ENCODE measurements at regions not wholly inside any gene's neighbourhood (a gene's known extent, or its start where the extent isn't known, plus 50 kb on each side); places are given as distances from the start of the nearest gene placed in this dataset.

DNA sequence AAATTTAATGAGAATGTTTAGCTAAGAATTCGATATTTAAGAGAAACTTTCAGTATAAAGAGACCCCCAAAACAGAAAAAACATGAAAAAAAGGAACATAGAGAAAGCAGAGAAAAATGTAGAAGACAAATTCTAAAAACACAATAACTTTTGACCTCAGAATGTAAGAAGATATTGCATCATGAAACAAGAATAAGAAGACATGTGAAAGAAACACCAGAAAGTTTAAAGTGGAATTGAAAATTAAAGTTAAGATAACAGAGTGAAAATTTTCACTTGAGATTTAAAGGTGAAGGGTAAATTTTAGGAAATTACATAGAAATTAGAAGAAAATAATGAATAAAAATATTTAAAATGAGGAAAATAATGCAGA, 78.2 kb upstream of the FAM3C start:
- H3K4me3 Mint-ChIP-seq = no peak overlapping the region
- no peak overlapping the region for H3K27ac ChIP-seq (ENCODE audit: low read length)
- no peaks in the 10 kb centered on the region for H3K27me3 Mint-ChIP-seq
- CTCF ChIA-PET = no interaction called here
- POLR2A ChIA-PET = no interaction called here
- no peaks in the 10 kb centered on the region for H3K4me1 Mint-ChIP-seq
- H3K9me3 Mint-ChIP-seq = no peaks in the 10 kb centered on the region
- no peaks in the 10 kb centered on the region for H3K36me3 Mint-ChIP-seq
- H3K4me1 ChIP-seq (ENCODE audit: control insufficient read depth in 1 of 2, extremely low read depth in 1 of 2, insufficient read depth in 2 of 2, low read length in 2 of 2) = no peaks in the 10 kb centered on the region
- H3K27me3 ChIP-seq (replicated peaks in 1 of 2; ENCODE audit: control insufficient read depth in 2 of 2, extremely low read depth in 1 of 2, insufficient read depth in 2 of 2, low read length in 1 of 2) = peaks cover 0 to 3% of the 10 kb centered on the region in 2 experiments
- no peak for DNase-seq
- H3K36me3 ChIP-seq (ENCODE audit: control insufficient read depth in 2 of 2, extremely low read depth in 1 of 2, insufficient read depth in 1 of 2, low read length in 1 of 2) = no peaks in the 10 kb centered on the region
- ATAC-seq (replicated peaks in 1 of 4) = no peak
- WGBS (ENCODE audit: insufficient coverage) = no CpG with 5 or more reads among the region's 1 CpG
- no peaks in the 10 kb centered on the region for H3K9me3 ChIP-seq
- H3K27ac Mint-ChIP-seq = no peak overlapping the region
- no peak overlapping the region for H3K4me3 ChIP-seq (ENCODE audit: control insufficient read depth in 1 of 2, extremely low read depth in 1 of 2, low read length in 1 of 2)

DNA sequence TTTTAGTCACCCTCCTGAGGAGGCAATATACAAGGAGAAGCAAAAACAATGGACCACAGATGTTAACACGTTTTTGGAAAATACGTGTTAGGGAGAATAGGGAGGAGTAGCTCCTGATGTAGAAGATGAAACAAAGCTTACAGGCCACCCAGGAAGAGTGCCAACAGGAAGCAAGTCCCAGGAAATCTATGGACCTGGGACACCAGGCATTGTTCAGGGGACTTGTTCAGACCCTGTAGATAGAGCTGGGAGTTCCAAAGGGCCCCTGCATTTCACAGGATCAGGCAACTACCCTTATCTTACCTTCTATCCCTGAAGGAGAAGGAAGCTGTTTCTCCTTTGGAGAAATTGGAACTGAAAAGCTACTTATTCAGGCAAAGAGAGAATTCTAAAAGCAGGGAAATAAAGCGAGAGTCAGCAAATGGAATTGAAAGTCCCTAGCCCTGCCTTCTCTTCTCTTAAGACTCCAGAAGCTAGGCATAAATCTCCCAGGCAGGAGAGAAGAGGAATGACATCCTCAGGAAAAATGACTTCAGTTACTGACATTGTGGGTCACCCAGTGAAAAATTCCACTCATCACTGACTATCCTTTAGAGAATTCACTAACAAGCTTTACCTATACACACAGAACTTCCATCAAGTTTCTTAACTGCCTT, 77.7 kb upstream of the FAM3C start:
- ChIA-PET CTCF (no interaction called here), POLR2A (interaction anchor here in 1 of 2 donors (0.6 kb wide), 1 partner anchor 9 kb away, joined by 5 read pairs; no protein-coding TSS in a partner anchor)
- Histone ChIP-seq H3K27ac (ENCODE audit: low read length) (no peak overlapping the region), H3K9me3 (no peaks in the 10 kb centered on the region), H3K4me3 (ENCODE audit: control insufficient read depth in 1 of 2, extremely low read depth in 1 of 2, low read length in 1 of 2) (no peak overlapping the region), H3K36me3 (ENCODE audit: control insufficient read depth in 2 of 2, extremely low read depth in 1 of 2, insufficient read depth in 1 of 2, low read length in 1 of 2) (no peaks in the 10 kb centered on the region), H3K27me3 (replicated peaks in 1 of 2; ENCODE audit: control insufficient read depth in 2 of 2, extremely low read depth in 1 of 2, insufficient read depth in 2 of 2, low read length in 1 of 2) (peaks cover 0 to 3% of the 10 kb centered on the region in 2 experiments), H3K4me1 (ENCODE audit: control insufficient read depth in 1 of 2, extremely low read depth in 1 of 2, insufficient read depth in 2 of 2, low read length in 2 of 2) (no peaks in the 10 kb centered on the region)
- Mint-ChIP-seq H3K27me3 (no peaks in the 10 kb centered on the region), H3K9me3 (no peaks in the 10 kb centered on the region), H3K27ac (no peak overlapping the region), H3K4me3 (no peak overlapping the region), H3K36me3 (no peaks in the 10 kb centered on the region), H3K4me1 (no peaks in the 10 kb centered on the region)
- WGBS (ENCODE audit: insufficient coverage) = 78% methylated on average over 3 of the region's 3 CpGs
- no peak for ATAC-seq (replicated peaks in 1 of 4)
- no peak for DNase-seq

GRCh38 chr7:121466455-121466854, 70.3 kb upstream of the FAM3C start:
- no peak overlapping the region for H3K4me3 Mint-ChIP-seq
- Histone ChIP-seq H3K4me1 (ENCODE audit: control insufficient read depth in 1 of 2, extremely low read depth in 1 of 2, insufficient read depth in 2 of 2, low read length in 2 of 2) (no peaks in the 10 kb centered on the region), H3K36me3 (ENCODE audit: control insufficient read depth in 2 of 2, extremely low read depth in 1 of 2, insufficient read depth in 1 of 2, low read length in 1 of 2) (no peaks in the 10 kb centered on the region), H3K27me3 (replicated peaks in 1 of 2; ENCODE audit: control insufficient read depth in 2 of 2, extremely low read depth in 1 of 2, insufficient read depth in 2 of 2, low read length in 1 of 2) (no peaks in the 10 kb centered on the region), H3K9me3 (no peaks in the 10 kb centered on the region), H3K27ac (ENCODE audit: low read length) (no peak overlapping the region), H3K4me3 (ENCODE audit: control insufficient read depth in 1 of 2, extremely low read depth in 1 of 2, low read length in 1 of 2) (no peak overlapping the region)
- H3K4me1 Mint-ChIP-seq = no peaks in the 10 kb centered on the region
- WGBS (ENCODE audit: insufficient coverage) = 86% methylated on average over 1 of the region's 4 CpGs
- peaks cover 0 to 2% of the 10 kb centered on the region in 2 donors for H3K27me3 Mint-ChIP-seq
- POLR2A ChIA-PET = no interaction called here
- CTCF ChIA-PET = no interaction called here
- no peak overlapping the region for H3K27ac Mint-ChIP-seq
- H3K36me3 Mint-ChIP-seq = no peaks in the 10 kb centered on the region
- ATAC-seq (replicated peaks in 1 of 4) = no peak
- DNase-seq = no peak
- H3K9me3 Mint-ChIP-seq = peaks cover 0 to 3% (median 0%) of the 10 kb centered on the region in 3 donors

DNA sequence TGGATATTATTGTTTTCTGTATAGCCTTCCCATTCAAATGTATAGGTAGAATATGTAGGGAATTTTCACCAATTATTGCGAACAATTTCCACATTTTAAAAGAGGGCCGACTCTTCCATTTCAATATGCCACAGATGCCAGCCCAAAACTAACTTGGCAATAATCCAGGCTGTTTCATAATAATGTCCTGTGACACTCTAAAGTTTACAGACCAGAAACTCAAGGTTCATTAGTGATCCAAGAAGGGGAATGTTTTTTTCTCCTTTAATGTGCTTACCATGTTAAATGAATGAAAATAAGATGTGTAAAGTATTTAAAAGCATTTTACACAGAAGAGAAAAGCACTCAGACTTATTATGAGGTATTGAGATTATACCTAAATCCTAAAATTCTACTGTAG, 63.0 kb upstream of the FAM3C start:
- Histone ChIP-seq H3K36me3 (ENCODE audit: control insufficient read depth in 2 of 2, extremely low read depth in 1 of 2, insufficient read depth in 1 of 2, low read length in 1 of 2) (no peaks in the 10 kb centered on the region), H3K27ac (ENCODE audit: low read length) (no peak overlapping the region), H3K4me1 (ENCODE audit: control insufficient read depth in 1 of 2, extremely low read depth in 1 of 2, insufficient read depth in 2 of 2, low read length in 2 of 2) (no peaks in the 10 kb centered on the region), H3K9me3 (no peaks in the 10 kb centered on the region), H3K27me3 (replicated peaks in 1 of 2; ENCODE audit: control insufficient read depth in 2 of 2, extremely low read depth in 1 of 2, insufficient read depth in 2 of 2, low read length in 1 of 2) (no peaks in the 10 kb centered on the region), H3K4me3 (ENCODE audit: control insufficient read depth in 1 of 2, extremely low read depth in 1 of 2, low read length in 1 of 2) (no peak overlapping the region)
- DNase-seq = no peak
- no peak for ATAC-seq (replicated peaks in 1 of 4)
- CTCF ChIA-PET = no interaction called here
- Mint-ChIP-seq H3K9me3 (no peaks in the 10 kb centered on the region), H3K27me3 (peaks cover 0 to 7% of the 10 kb centered on the region in 2 donors), H3K4me1 (no peaks in the 10 kb centered on the region), H3K36me3 (no peaks in the 10 kb centered on the region), H3K27ac (no peak overlapping the region), H3K4me3 (no peak overlapping the region)
- POLR2A ChIA-PET = no interaction called here
- no CpG with 5 or more reads among the region's 2 CpGs for WGBS (ENCODE audit: insufficient coverage)

GRCh38 chr7:121456785-121457359, 60.8 kb upstream of the FAM3C start:
- no peaks in the 10 kb centered on the region for H3K27me3 ChIP-seq (replicated peaks in 1 of 2; ENCODE audit: control insufficient read depth in 2 of 2, extremely low read depth in 1 of 2, insufficient read depth in 2 of 2, low read length in 1 of 2)
- POLR2A ChIA-PET = no interaction called here
- no peaks in the 10 kb centered on the region for H3K9me3 ChIP-seq
- H3K4me1 Mint-ChIP-seq = no peaks in the 10 kb centered on the region
- H3K9me3 Mint-ChIP-seq = peaks cover 0 to 9% (median 3%) of the 10 kb centered on the region in 3 donors
- no peak for DNase-seq
- H3K27me3 Mint-ChIP-seq = peaks cover 0 to 5% of the 10 kb centered on the region in 2 donors
- 80% methylated on average over 1 of the region's 3 CpGs for WGBS (ENCODE audit: insufficient coverage)
- no peaks in the 10 kb centered on the region for H3K4me1 ChIP-seq (ENCODE audit: control insufficient read depth in 1 of 2, extremely low read depth in 1 of 2, insufficient read depth in 2 of 2, low read length in 2 of 2)
- H3K27ac Mint-ChIP-seq = no peak overlapping the region
- no peaks in the 10 kb centered on the region for H3K36me3 ChIP-seq (ENCODE audit: control insufficient read depth in 2 of 2, extremely low read depth in 1 of 2, insufficient read depth in 1 of 2, low read length in 1 of 2)
- H3K27ac ChIP-seq (ENCODE audit: low read length) = no peak overlapping the region
- no peaks in the 10 kb centered on the region for H3K36me3 Mint-ChIP-seq
- H3K4me3 Mint-ChIP-seq = no peak overlapping the region
- no peak for ATAC-seq (replicated peaks in 1 of 4)
- no peak overlapping the region for H3K4me3 ChIP-seq (ENCODE audit: control insufficient read depth in 1 of 2, extremely low read depth in 1 of 2, low read length in 1 of 2)
- CTCF ChIA-PET = no interaction called here

- no peak overlapping the region for H3K27ac ChIP-seq (ENCODE audit: low read length)
- POLR2A ChIA-PET = interaction anchor here in 1 of 2 donors (0.6 kb wide), 1 partner anchor 122 kb away, joined by 4 read pairs; no protein-coding TSS in a partner anchor
- Mint-ChIP-seq H3K36me3 (no peaks in the 10 kb centered on the region), H3K9me3 (peaks cover 0 to 9% (median 3%) of the 10 kb centered on the region in 3 donors), H3K4me3 (no peak overlapping the region), H3K4me1 (no peaks in the 10 kb centered on the region), H3K27me3 (peaks cover 0 to 5% of the 10 kb centered on the region in 2 donors), H3K27ac (no peak overlapping the region)
- DNase-seq (no peak), ATAC-seq (replicated peaks in 1 of 4) (no peak)
- H3K36me3 ChIP-seq (ENCODE audit: control insufficient read depth in 2 of 2, extremely low read depth in 1 of 2, insufficient read depth in 1 of 2, low read length in 1 of 2) = no peaks in the 10 kb centered on the region
- no peaks in the 10 kb centered on the region for H3K4me1 ChIP-seq (ENCODE audit: control insufficient read depth in 1 of 2, extremely low read depth in 1 of 2, insufficient read depth in 2 of 2, low read length in 2 of 2)
- no peaks in the 10 kb centered on the region for H3K27me3 ChIP-seq (replicated peaks in 1 of 2; ENCODE audit: control insufficient read depth in 2 of 2, extremely low read depth in 1 of 2, insufficient read depth in 2 of 2, low read length in 1 of 2)
- H3K4me3 ChIP-seq (ENCODE audit: control insufficient read depth in 1 of 2, extremely low read depth in 1 of 2, low read length in 1 of 2) = no peak overlapping the region
- CTCF ChIA-PET = no interaction called here
- WGBS (ENCODE audit: insufficient coverage) = 90% methylated on average over 1 of the region's 1 CpG
- no peaks in the 10 kb centered on the region for H3K9me3 ChIP-seq
Observed at GRCh38 chr7:121456015-121456414, 59.9 kb upstream of the FAM3C start.

GRCh38 chr7:121452389-121452788, 56.3 kb upstream of the FAM3C start:
- Histone ChIP-seq H3K4me1 (ENCODE audit: control insufficient read depth in 1 of 2, extremely low read depth in 1 of 2, insufficient read depth in 2 of 2, low read length in 2 of 2) (no peaks in the 10 kb centered on the region), H3K27ac (ENCODE audit: low read length) (no peak overlapping the region), H3K4me3 (ENCODE audit: control insufficient read depth in 1 of 2, extremely low read depth in 1 of 2, low read length in 1 of 2) (no peak overlapping the region), H3K9me3 (no peaks in the 10 kb centered on the region), H3K36me3 (ENCODE audit: control insufficient read depth in 2 of 2, extremely low read depth in 1 of 2, insufficient read depth in 1 of 2, low read length in 1 of 2) (no peaks in the 10 kb centered on the region), H3K27me3 (replicated peaks in 1 of 2; ENCODE audit: control insufficient read depth in 2 of 2, extremely low read depth in 1 of 2, insufficient read depth in 2 of 2, low read length in 1 of 2) (no peaks in the 10 kb centered on the region)
- H3K9me3 Mint-ChIP-seq = peaks cover 0 to 9% (median 3%) of the 10 kb centered on the region in 3 donors
- no peak overlapping the region for H3K27ac Mint-ChIP-seq
- H3K27me3 Mint-ChIP-seq = no peaks in the 10 kb centered on the region
- ATAC-seq (replicated peaks in 1 of 4) (no peak), DNase-seq (no peak)
- H3K36me3 Mint-ChIP-seq = no peaks in the 10 kb centered on the region
- no peak overlapping the region for H3K4me3 Mint-ChIP-seq
- POLR2A ChIA-PET = no interaction called here
- no peaks in the 10 kb centered on the region for H3K4me1 Mint-ChIP-seq
- CTCF ChIA-PET = no interaction called here

Measured in T-cell (primary cell).